SKM-1 treated with dmso at 0.1 percent for 144 hours (cell line): ENCODE measurements at regions not wholly inside any gene's neighbourhood (a gene's known extent, or its start where the extent isn't known, plus 50 kb on each side); places are given as distances from the start of the nearest gene placed in this dataset.

Source experiments
- DNase-seq: peaks from one replicate; lab custom pipeline; 2025; ENCODE audit not compliant: unreplicated experiment; lab: John Stamatoyannopoulos, UW

GRCh38 chr12:94789510-94790225, 139.3 kb upstream of the TMCC3 start:
- DNase-seq = no peak

DNA sequence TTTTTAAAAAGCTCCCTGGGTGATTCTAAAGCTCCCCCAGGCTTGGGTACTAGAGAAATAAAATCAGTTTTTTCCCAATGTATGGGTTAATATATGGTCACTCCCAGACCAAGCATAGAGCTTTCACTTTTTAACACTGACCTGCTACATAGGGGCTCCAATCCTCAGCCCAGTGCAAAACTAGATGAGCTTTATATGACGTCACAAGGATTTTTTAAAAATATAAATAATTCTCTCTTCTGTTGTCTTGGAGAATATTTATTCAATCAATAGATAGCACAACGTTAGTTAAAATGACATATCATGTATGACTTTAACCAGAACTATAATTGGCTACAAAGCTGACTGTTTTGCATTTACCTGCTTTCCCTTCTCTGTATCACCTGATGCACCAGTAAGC, 137.9 kb upstream of the TMCC3 start:
- DNase-seq = no peak

DNA sequence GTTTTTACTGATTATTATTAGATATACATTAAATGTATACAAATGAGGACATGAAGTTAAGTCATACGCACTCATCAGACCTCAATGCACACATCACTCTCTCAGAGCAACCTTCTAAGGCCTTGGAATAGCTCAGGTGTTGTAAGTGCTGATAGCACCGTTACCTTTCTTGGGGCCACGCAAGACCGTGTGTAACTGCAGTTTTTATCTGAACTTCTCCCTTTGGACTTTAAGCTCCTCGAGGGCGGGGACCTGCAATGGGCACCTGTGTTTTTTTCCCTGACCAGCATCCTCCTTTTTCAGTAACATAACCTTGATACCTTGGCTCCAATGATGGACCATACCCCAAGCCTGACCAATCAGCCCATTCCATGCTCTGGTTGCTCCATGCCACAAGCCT, 136.5 kb upstream of the TMCC3 start:
- DNase-seq = no peak

GRCh38 chr12:94783862-94784261, 133.5 kb upstream of the TMCC3 start:
- no peak for DNase-seq

DNA sequence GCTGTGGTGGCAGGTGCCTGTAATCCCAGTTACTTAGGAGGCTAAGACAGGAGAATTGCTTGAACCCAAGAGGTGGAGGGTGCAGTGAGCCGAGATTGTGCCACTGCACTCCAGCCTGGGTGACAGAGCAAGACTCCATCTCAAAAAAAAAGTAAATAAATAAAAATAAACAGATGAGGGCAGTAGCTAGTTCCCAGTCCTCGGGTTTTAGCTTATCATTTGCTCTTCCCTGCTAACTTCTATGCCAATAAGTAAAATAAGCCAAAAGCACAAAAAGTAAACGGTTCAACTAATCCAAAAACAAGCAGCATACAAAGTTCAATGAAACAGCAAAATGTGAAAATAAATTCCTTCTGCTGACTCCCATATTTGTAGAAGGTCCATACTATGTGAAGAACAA, 133.0 kb upstream of the TMCC3 start:
- no peak for DNase-seq

DNA sequence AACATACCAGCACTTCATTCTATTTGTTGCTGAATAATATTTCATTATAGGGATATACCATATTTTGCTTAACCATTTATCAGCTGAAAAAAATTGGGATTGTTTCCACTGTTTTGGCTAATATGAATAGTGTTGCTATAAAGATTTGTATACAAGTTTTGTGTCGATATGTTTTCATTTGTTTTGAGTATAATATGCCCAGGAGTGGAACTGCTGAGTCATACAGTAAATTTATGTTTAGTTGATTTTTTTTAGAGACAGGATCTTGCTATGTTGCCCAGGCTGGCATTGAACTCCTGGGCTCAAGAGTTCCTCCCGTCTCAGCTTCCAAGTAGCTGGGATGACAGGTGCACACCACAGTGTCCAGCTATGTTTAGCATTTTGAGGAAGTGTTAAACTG, 131.5 kb upstream of the TMCC3 start:
- no peak for DNase-seq

- DNase-seq = no peak
These were observed 129.1 kb upstream of the TMCC3 start for GRCh38 chr12:94779485-94779884.

- DNase-seq = no peak
These were observed 127.6 kb upstream of the TMCC3 start for GRCh38 chr12:94777936-94778335.

- DNase-seq = no peak
These were observed 125.4 kb upstream of the TMCC3 start for GRCh38 chr12:94775710-94776109.

DNA sequence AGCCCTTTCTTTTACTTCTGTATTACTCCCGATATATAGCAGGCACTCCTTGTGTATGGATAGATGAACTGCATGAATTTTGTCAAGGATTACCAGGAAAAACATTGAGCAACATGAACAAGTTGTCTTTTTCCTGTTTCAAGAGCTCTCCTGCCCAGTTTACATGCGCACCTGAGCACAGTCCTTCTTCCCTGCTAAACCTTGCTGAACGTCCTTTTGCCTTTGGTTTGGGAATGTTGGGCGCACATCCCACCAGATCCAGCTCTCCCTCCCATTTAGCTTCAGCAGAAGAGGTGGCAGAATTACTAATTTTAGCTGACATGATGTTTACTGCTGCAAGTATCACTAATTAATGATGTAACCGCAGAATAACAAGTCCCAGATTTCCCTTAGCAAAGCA, 121.4 kb upstream of the TMCC3 start:
- DNase-seq = no peak

- no peak for DNase-seq
These were observed 120.8 kb upstream of the TMCC3 start for GRCh38 chr12:94771199-94771598.

GRCh38 chr12:94770791-94771190, 120.4 kb upstream of the TMCC3 start:
- no peak for DNase-seq

- DNase-seq = no peak
These were observed 119.7 kb upstream of the TMCC3 start for GRCh38 chr12:94769776-94770759.

GRCh38 chr12:94769047-94769420, 118.7 kb upstream of the TMCC3 start:
- DNase-seq = no peak

DNA sequence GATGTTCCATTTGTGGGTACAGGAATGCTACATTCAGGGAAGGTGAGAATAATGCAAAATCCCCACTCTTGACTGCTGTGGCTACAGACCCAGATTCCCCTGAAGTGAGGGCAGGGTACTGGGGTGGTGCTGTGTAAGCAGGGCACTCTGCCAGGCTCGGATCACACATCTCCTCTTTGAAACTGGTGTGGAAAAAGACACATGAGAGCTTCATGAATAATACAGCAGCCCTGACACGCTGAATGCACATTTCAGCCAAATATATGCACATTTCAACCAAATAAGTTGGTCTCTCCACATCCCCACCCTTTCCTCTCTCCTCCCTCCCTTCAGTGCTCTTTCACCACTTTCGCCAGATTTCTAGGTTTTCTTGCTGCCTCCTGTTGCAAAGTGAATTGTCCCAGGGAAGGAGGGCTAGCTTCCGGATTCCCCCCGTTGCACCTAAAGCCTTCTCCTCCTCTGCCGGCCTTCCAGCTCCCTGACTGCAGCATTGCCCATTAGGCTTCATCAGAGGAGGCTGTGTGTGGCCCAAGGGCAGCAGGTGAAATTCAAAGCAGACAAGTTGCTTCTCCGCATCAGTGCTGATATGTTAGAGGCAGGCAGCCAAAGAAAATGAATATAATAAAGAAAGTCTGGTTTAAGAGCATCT, 118.2 kb upstream of the TMCC3 start:
- DNase-seq = no peak

- DNase-seq = no peak
These were observed 117.6 kb upstream of the TMCC3 start for GRCh38 chr12:94767956-94768355.

- DNase-seq = no peak
These were observed 116.0 kb upstream of the TMCC3 start for GRCh38 chr12:94766397-94766796.

GRCh38 chr12:94763462-94763861, 113.1 kb upstream of the TMCC3 start:
- no peak for DNase-seq

GRCh38 chr12:94762943-94763342, 112.6 kb upstream of the TMCC3 start:
- DNase-seq = no peak

DNA sequence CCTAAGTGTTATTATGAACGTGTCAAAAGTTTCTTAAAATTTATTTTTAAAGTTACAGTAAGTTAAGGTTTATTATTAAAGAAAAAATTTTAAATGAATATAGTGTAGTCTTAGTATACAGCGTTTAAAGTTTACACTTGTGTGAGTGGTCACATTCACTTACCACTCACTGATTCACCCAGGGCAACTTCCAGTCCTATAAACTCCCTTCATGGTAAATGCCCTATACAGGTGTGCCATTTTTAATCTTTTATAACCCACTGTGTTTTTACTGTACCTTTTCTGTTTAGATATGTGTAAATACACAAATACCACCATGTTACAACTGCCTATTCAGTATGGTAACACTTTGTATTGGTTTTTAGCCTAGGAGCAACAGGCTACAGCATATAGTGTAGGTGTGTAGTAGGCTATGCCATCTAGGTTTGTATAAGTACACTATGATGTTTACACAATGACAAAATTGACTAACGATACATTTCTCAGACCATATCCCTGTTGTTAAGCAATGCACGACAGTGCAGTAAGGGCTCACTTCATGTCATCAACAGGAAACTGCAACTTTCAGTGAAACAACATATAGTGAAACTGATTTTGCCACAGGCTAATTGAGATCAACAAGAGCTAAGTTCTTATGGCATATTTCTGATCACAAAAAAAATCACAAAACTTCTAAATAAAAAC, 112.0 kb upstream of the TMCC3 start:
- no peak for DNase-seq

- no peak for DNase-seq
These were observed 111.2 kb upstream of the TMCC3 start for GRCh38 chr12:94761559-94761958.
